GM21390 (cell line): ENCODE measurements at regions not wholly inside any gene's neighbourhood (a gene's known extent, or its start where the extent isn't known, plus 50 kb on each side); places are given as distances from the start of the nearest gene placed in this dataset.

Source experiments
- ATAC-seq: cut with Tn5 transposase; IDR thresholded peaks from one replicate; pipeline ENCODE4 v1.9.1; 2021; ENCODE audit not compliant: unreplicated experiment

DNA sequence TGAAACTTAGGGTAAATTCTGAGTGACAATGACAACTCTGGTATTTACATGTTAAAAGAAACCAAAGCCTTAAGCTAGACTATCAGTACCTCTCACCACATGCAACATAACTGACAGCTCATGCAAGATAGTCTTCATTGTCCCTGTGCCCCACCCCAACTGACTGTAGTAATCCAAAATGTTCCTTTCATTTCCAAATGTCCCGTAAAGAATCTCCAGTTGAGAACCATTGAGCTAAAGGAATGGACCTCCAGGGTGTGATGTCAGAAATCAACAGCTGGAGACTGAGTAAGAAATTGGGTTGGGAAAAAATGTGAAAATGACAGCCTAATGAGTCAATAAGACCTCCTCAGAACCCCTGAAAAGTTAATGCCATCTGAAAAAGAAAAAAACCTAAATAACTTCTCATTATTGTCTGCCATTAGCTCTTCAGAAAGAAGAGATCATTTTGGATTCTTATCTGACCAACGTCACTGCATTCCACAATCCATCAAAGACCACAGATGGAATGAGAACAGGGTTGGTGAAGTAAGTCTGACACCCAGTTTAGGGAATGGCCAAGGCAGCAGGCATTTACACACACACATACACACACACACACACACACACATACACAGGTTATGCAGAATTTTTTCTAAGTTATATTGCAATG, 51.7 kb upstream of the ACVR2A start:
- ATAC-seq = no peak

DNA sequence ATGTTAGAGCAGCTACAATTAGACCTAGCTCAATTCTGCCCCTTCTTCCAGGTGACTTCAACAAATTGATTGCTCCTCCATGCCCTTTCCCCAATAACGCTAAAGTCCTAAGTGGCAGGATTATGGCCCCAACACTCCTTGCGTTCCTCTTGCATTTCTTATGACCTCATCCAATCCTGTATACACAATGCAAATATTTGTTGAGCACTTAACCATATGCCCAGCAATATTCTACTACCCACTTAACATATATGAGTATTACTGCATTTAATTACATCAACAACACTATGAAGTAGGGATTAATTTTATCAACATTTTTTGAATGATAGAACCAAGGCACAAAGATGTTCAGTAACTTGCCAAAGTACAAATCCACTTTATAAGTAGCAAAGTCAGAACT, 54.2 kb upstream of the ACVR2A start:
- ATAC-seq = no peak

DNA sequence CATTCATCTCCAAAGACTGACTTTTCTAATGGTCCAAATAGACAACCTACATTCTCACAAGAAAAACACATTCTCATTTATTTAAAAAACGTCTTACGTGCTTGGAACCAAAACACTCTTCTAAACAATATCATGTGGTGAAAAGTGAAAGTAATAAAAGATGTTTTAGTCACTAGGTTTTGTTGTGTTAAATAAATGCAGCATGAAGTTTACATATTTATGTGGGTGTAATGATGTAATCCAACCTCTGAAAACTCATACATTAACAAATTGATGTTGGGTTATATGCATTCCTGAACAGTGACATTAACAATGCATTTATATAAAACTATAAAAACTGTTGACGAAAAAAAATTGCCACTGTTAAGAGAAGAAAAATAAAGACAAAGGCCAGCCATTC, 55.1 kb upstream of the ACVR2A start:
- no peak for ATAC-seq

DNA sequence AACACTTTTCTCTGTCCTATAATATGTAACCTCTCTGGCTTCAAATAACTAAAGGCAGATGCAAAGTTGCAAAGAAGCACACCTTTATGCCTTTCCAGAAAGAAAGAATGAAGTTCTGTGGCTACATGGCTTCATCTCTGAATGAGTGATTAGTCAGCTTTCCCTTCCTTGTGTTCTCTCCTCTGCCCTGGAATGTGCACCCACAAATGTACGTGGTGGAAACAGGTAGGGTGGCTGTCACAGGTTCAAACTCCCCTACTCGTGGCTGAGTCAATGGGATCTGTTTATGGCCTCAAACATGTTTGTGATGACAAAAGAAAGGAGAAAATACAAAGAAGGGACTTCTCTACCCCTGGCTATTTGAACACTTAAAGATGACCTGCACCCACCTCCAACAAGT, 55.5 kb upstream of the ACVR2A start:
- ATAC-seq = no peak

DNA sequence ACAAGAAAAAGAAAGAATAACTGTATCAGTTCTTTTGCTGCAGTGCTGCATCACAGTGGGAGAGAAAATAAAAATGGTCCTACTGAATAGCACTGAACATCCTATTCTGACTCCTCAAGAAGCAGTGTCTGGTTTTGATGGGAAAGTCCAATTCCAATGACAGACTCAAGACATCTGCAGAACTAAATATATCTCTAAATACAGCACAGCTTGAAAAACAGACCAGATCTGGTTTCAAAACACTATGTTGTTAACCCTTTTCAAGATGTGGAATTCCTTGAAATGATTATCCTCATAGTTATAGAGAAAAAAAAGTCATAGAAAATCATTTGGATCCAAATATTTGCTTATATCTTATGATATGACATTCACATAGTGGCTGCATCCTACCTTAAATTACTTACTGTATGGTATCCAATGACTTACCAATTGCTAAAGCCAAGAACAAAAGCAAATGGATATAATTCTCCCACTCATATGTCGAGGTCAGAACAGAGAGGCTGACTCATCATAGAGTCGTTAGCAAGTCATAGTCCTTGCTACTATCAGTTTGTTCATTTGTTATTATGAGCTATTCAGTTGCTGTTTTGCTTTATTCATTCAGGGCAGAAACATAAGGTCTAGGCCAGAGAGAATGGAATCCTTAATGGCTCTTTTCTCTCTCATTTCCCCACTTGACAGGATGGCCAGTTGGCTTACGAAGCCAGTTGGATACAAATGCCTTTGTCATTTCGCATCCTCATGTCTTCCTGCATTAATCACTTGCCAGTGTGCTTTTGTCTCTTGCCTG, 62.5 kb upstream of the ACVR2A start:
- no peak for ATAC-seq

DNA sequence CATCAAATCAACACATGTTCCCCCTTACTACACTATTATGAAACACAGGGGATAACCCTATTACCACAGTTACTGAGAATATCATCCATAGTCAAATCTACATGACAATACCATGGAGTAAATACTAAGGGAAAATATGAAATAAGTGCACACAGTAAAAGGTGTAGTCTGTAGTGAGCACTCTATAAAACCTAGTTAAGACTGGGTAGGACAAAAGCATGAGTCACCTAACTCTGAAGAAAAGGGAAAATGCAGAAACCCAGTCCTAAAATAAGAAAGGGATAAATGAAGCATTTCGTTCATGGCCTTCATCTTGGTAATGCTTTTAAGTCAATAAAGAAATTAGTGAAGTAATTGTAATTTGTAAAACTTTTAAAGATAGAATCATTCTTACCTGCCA, 65.4 kb upstream of the ACVR2A start:
- ATAC-seq = no peak

DNA sequence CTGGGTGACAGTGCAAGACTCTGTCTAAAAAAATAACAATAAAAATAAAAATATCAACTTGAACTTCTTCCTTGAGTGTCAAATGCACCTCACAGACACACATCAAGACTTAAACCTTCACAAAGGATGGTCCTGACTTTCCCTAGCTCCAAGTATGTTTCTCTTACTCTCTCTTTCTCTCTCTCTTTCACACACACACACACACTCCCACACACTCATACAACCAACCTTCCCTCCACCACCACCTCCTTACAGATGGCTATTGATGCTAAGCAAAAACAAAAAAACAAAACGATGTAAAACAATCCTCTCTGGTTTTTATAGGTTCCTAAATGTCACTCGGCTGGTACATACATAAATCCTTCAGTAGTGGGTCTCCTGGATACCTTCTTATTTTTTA, 67.4 kb upstream of the ACVR2A start:
- ATAC-seq = no peak

DNA sequence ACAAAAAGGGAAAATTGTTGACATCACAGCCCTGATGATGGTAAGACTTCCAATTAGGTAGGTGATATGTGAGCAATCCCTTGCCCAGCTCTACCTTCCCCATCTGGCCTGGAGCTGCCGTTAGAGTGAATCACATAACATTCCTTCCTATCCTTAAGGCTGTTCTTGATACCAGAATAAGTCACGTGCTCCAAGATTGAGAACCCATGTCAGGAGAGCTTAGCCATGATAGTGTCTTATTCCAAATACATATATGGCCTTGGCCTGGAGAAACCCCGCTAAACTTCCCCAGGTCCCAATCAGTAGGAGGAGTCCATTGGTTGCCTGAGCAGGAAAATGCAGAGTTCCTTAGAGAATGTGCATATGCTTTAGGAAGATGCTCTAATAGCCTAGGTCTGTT, 70.0 kb upstream of the ACVR2A start:
- no peak for ATAC-seq

DNA sequence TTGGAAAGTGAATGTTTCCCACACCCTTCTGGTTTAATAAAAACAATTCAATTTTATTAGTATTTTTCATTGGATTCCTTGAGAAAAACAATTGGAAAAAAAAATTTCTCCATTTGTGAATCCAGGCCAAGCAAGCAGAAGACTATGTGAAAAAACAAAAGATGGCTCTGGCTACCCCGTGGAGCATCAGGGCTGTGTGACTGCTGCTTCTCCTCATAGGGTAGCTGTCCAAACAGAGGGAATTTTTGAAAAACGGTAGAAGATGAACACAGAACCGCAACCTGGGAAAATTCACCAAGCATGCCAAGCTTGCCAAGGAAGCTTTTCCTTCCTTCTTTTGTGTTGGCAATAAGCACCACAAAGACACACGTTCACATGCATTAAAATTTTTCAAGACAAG, 71.3 kb upstream of the ACVR2A start:
- ATAC-seq = no peak

DNA sequence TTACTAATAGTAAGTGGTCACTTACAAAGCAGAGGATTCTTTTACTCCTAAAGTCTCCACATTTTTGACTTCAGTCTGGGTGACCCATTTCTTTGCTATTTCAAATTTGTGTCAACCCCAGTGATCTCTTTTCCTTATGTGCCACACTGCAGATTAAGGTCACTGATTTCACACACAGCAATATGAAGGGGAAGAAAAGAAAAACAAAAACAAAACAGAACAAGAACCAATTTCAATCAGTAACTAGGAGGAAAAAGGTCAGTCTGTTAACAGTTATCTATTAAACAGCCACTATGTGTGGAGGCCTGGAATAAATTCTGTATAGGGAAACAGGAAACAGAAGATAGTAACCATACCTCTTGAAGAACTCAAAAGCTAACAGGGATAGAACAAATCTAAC, 72.0 kb upstream of the ACVR2A start:
- ATAC-seq = no peak

DNA sequence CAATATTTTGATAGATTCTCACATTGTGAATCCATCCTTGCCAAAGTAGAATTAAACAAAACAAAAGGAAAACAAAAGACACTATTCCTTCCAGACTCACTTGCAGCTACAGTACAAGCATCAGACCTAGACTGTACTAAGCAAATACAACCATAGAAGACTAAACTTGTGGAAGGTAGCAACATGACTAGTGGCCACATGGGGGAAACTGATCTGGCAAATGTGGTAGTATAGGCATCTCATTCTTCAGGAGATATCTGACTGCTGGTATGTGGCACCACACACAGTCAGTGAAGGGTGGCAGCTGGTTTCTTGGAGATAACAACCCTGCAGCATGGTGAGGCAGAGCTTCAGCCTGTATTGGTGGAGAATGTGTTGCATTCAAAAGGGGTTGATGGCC, 81.0 kb upstream of the ACVR2A start:
- ATAC-seq = no peak

DNA sequence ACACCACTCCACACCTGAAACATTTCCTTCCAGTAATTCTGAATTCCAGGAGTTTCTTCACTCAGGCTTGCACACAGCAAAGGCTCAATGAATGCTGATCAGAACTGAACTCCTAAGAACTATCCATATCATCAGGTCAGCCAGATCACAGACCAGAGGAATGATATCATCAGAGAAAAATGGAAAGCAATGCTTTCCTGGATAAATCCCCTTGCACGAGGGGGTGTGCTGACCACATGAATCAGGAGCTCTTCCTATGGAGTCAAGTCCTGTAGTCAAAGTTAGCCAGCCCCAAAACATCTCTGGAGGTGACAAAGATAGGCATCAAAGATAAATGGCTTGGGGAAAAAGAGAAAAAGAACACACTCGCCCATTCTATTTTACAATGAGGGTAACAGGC, 83.8 kb upstream of the ACVR2A start:
- no peak for ATAC-seq

DNA sequence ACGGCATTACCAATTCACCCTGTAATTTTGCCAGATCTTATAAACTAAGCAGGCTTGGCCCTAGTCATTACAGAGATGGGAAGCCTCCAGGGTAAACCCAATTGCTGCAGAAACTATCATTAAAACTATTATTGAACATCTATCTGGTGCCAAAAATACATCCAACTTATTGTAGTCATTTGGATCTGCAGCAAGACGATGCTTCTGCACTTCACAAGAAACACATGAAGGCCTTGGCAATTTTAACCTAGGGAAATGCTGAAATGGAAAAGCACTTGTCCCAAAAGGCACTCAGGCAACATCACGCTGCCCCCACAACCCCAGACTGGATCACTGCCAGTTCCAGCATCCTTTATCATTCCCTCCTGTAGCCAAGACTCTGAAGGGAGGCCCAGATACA, 85.3 kb upstream of the ACVR2A start:
- ATAC-seq = no peak

DNA sequence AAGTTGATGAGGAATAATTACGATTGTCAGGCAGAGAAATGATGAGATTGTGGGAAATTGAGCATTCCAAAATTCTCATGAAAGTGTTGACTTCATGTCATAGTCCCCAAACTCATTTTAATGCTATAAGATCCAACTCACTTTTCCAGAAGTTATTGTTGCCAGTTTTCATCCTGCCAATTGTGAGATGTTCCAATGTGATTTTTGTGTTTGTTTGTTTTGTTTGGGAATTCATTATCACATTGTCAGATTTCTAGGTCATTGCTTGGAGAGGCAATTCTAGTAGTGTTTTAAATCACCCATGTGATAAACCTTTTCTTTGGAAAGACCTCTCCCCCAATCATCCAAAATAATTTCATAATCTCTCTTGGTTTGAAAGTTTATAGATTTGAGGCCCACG, 86.0 kb upstream of the ACVR2A start:
- ATAC-seq = no peak

DNA sequence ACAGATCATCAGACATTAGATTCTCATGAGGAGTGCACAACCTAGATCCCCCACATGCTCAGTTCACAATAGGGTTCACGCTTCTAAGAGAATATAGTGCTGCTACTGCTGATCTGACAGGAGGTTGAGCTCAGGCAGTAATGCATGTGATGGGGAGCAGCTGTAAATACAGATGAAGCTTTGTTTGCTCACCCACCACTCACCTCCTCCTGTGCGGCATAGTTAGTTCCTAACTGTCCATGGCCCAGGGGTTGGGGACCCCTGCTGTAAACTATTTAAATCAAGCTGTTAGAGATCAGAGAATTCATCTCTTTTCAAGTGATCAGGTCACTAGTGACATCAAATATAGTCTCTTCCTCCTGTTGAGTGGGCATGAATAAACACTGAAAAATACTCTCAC, 88.8 kb upstream of the ACVR2A start:
- ATAC-seq = no peak

DNA sequence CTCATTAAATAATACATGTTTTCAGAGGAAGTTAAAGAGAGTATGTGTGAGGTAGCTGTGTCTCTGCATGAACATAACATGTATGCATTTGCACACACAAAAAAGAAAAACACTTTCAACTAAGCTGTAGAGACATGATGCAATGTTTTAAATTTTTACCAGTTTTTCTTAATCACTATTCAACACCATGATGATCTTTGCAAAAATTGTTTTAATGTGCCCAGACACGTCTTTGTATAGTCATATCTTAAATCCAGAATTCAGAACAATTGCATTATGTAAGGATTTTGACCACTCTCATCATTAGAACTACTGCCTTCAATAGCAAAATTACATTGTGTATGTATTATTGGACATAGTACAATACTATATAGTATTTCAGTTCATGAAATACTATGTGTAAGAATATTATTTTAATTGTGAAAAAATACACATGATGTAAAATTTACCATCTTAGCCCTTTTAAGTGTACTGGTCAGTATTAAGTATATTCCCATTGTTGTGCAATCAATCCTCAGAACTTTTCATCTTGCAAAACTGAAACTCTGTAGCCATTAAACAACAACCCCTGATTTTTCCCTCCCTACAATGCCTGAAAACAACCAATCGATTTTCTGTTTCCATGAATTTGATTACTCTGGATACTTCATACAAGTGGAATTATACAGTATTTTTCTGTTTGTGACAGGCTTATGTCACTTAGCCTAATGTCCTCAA, 104.5 kb upstream of the ACVR2A start:
- no peak for ATAC-seq

DNA sequence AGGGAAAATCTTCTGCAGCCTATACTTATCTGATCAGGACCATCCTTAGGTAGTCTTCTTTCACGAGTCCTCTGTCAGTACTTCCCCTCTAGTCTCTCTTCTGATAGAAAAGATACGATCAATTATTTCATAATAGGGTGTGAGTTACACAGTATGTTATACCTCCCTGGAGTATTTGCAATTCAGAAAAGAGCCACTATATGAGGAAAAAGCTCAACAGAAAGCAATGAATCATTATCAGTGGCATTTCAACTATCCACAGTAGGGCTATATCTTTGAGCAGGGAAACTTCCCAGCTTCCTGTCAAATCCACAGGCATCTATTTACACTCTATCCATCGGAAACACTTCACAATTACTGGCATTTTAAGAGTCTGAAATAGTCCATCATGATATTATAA, 105.3 kb upstream of the ACVR2A start:
- no peak for ATAC-seq

DNA sequence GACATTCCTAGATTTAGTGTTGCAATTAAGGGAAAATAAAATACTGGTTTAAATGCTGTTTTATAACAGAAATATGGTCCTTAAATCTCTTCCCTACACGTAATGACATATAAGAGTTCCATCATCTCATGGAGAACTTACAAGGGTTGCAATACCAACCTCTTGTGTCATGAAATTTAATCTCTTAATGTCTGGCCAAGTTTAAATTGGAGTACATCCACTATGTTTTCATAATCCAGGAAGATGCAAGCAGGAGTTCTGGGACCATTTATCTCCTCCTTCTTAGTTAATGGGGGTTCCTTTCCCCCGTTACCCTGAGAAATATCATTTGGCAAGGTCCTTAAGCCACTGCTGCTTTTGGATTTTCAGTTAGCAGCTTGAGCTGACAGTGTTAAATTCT, 126.0 kb upstream of the ACVR2A start:
- no peak for ATAC-seq

DNA sequence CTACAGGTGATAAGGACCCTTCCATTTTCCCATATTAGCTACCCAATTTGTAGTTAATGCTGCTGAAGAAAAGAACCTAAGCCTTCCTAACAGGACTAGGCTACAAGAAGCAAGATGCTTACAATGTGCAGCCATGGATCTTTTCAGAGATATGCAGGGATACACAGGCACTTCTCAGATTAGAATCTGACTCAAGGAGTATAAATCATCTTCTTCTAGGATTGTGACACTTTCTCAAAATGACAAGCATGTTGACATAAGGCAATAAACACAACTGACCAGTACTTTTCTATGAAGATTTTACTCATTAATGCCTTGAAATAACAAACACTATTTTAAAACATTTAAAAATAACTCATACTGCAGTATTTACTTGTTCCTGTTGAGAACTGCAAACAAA, 127.9 kb upstream of the ACVR2A start:
- no peak for ATAC-seq

DNA sequence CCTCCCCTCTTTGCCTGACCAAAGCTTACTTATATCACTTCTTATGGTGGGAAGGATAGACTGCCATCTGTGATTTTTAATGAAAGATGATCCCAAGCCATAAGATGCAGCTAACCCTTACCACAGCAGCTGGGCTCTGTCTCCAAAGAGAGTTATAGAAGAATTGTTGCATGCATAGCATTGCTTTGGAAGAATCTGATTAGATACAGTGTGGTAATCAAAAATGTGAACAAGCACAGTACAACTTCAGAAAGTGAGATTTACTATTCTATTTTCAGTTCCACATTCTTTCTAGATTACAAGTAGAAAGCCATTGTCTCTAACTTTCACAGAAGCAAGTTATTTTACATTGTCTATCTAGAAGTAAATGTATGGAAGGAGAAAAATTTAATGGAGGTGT, 129.0 kb upstream of the ACVR2A start:
- ATAC-seq = peak; percentile 91

DNA sequence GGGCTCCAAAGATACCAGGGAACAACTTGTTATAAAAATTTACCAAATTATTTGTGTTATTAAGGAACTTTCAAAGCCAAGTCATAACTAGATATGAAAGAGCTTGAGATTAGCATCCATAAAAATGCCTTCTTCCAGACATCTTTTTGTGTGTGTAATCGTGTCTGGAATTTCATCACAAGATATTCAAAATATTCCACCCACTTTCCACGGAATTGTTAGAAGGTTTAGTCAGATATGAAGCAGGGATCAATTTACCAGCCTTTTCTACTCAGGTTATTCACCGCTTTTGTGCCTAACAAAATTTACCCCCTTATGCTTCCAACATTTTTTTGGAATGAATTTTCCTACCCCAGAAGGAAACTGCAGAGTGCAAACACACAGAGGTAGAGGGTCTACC, 130.2 kb upstream of the ACVR2A start:
- no peak for ATAC-seq

DNA sequence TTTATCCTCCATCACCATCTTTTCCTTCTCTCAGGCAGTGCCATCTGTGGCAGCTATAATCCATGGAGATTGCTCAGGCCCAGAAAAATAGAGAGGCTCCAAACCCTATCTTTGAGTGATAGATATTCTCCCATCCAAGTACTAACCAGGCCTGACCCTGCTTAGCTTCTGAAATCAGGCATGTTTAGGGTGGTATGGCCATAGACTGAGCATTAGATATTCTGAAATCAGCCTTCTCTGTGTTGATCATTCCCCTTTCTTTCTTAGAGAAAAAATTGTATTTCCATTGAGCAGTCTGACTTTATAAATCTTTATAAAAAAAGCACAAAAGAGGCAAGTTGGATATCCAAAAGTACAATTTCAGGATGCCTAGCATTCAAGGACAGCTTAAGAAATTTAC, 131.5 kb upstream of the ACVR2A start:
- ATAC-seq = no peak
